Liver (tissue), 8 donors: ENCODE measurements at regions not wholly inside any gene's neighbourhood (a gene's known extent, or its start where the extent isn't known, plus 50 kb on each side); places are given as distances from the start of the nearest gene placed in this dataset.

Source experiments
- DNase-seq: peaks from one replicate; pipeline ENCODE4 v3.0.0-alpha.2; 2017; ENCODE audit warnings: low spot score
- H3K27ac ChIP-seq, 2 donors: one replicate each; pipeline ENCODE4 v1.7.0; 2013; ENCODE audit warnings: inconsistent platforms in 2 of 2, low read length in 2 of 2, control low read depth in 1 of 2, low read depth in 1 of 2, mild to moderate bottlenecking in 1 of 2
- H3K27me3 ChIP-seq, 4 donors: one replicate each; pipeline versions ENCODE4 v1.6.1 to v1.7.0; 2013; ENCODE audit warnings: low read length in 3 of 4, inconsistent platforms in 1 of 4, mild to moderate bottlenecking in 1 of 4, moderate library complexity in 1 of 4; ENCODE audit not compliant: control insufficient read depth in 4 of 4, insufficient read depth in 4 of 4
- H3K36me3 ChIP-seq, 4 donors: one replicate each; pipeline versions ENCODE4 v1.6.1 to v1.7.0; 2013; ENCODE audit warnings: low read length in 3 of 4, mild to moderate bottlenecking in 3 of 4, low read depth in 1 of 4, moderate library complexity in 1 of 4; ENCODE audit not compliant: control insufficient read depth in 4 of 4, insufficient read depth in 3 of 4
- H3K4me1 ChIP-seq, 4 donors: one replicate each; pipeline versions ENCODE4 v1.6.1 to v1.7.0; 2013; ENCODE audit warnings: low read length in 3 of 4, mild to moderate bottlenecking in 3 of 4, moderate library complexity in 1 of 4; ENCODE audit not compliant: control insufficient read depth in 4 of 4, insufficient read depth in 4 of 4
- H3K4me3 ChIP-seq, 3 donors: one replicate each; pipeline versions ENCODE4 v1.6.1 to v1.7.0; 2013; ENCODE audit warnings: low read length in 3 of 3, control low read depth in 1 of 3, low read depth in 1 of 3, mild to moderate bottlenecking in 1 of 3
- H3K9ac ChIP-seq, 2 donors: one replicate each; pipeline ENCODE4 v1.7.0; 2013; ENCODE audit warnings: low read length in 2 of 2, mild to moderate bottlenecking in 2 of 2, moderate library complexity in 2 of 2, control low read depth in 1 of 2, low read depth in 1 of 2
- H3K9me3 ChIP-seq, 4 donors: one replicate each; pipeline versions ENCODE4 v1.6.1 to v1.7.0; 2013; ENCODE audit warnings: low read length in 3 of 4; ENCODE audit not compliant: control insufficient read depth in 4 of 4
- EGR1 ChIP-seq, 2 donors: IDR thresholded peaks; 2 replicates each; pipeline ENCODE4 v1.6.1; 2016 to 2018; ENCODE audit warnings: antibody characterized with exemption in 2 of 2, low read depth in 2 of 2
- FOXA2 ChIP-seq: IDR thresholded peaks from 2 replicates; pipeline ENCODE4 v1.6.1; 2016; ENCODE audit warnings: antibody characterized with exemption
- GABPA ChIP-seq, 2 donors: IDR thresholded peaks in 1 of 2; conservative IDR thresholded peaks in 1 of 2; 2 replicates each; pipeline ENCODE4 v1.6.1; 2016; ENCODE audit warnings: antibody characterized with exemption in 2 of 2, mild to moderate bottlenecking in 1 of 2, moderate library complexity in 1 of 2
- HNF4A ChIP-seq, 2 donors: conservative IDR thresholded peaks; 2 replicates each; pipeline ENCODE4 v1.6.1; 2016; ENCODE audit warnings: antibody characterized with exemption in 2 of 2, mild to moderate bottlenecking in 2 of 2
- JUND ChIP-seq, 2 donors: IDR thresholded peaks; 2 replicates each; pipeline ENCODE4 v1.6.1; 2016; ENCODE audit warnings: antibody characterized with exemption in 2 of 2
- NR2F2 ChIP-seq: IDR thresholded peaks from 2 replicates; pipeline ENCODE4 v1.6.1; 2016; ENCODE audit warnings: antibody characterized with exemption
- RAD21 ChIP-seq, 2 donors: IDR thresholded peaks; 2 replicates each; pipeline ENCODE4 v1.6.1; 2016; ENCODE audit warnings: antibody characterized with exemption in 2 of 2, mild to moderate bottlenecking in 2 of 2
- RXRA ChIP-seq, 2 donors: IDR thresholded peaks; 2 replicates each; pipeline ENCODE4 v1.6.1; 2017 to 2018; ENCODE audit warnings: antibody characterized with exemption in 2 of 2, mild to moderate bottlenecking in 1 of 2
- SP1 ChIP-seq: IDR thresholded peaks from 2 replicates; pipeline ENCODE4 v1.6.1; 2018; ENCODE audit warnings: antibody characterized with exemption, mild to moderate bottlenecking
- TAF1 ChIP-seq: conservative IDR thresholded peaks from 2 replicates; pipeline ENCODE4 v1.6.1; 2016; ENCODE audit warnings: antibody characterized with exemption, mild to moderate bottlenecking
- YY1 ChIP-seq: IDR thresholded peaks from 2 replicates; pipeline ENCODE4 v1.6.1; 2016; ENCODE audit warnings: antibody characterized with exemption, mild to moderate bottlenecking
- WGBS: extraction: QIAGEN DNeasy Blood & Tissue Kit; methylation state at CpG from one replicate; pipeline ENCODE4 v1.1.7; 2013; 5-methylcytosine and 5-hydroxymethylcytosine counted together
- TF ChIP-seq, protein P1 (sequence below): fragments of 150-350 bp; IDR thresholded peaks from 2 replicates; pipeline ENCODE4 v1.5.1; 2017; ENCODE audit warnings: improper control_type of control experiment, low read depth, low read length; ENCODE audit not compliant: missing input control
- TF ChIP-seq, protein P2 (sequence below): IDR thresholded peaks from 2 replicates; pipeline ENCODE4 v1.6.1; 2016; ENCODE audit warnings: antibody characterized with exemption
- TF ChIP-seq, protein P3 (sequence below): IDR thresholded peaks from 2 replicates; pipeline ENCODE4 v1.6.1; 2016; ENCODE audit warnings: antibody characterized with exemption, mild to moderate bottlenecking
- TF ChIP-seq, protein P4 (sequence below): IDR thresholded peaks from 2 replicates; pipeline ENCODE4 v1.6.1; 2016; ENCODE audit warnings: antibody characterized with exemption
- TF ChIP-seq, protein P5 (sequence below): IDR thresholded peaks from 2 replicates; pipeline ENCODE4 v1.6.1; 2016; ENCODE audit warnings: antibody characterized with exemption
- donor health status: healthy.
- donor health status: healthy.
- donor health status: healthy.
- donor health status: healthy.
- donor health status: healthy.

DNA sequence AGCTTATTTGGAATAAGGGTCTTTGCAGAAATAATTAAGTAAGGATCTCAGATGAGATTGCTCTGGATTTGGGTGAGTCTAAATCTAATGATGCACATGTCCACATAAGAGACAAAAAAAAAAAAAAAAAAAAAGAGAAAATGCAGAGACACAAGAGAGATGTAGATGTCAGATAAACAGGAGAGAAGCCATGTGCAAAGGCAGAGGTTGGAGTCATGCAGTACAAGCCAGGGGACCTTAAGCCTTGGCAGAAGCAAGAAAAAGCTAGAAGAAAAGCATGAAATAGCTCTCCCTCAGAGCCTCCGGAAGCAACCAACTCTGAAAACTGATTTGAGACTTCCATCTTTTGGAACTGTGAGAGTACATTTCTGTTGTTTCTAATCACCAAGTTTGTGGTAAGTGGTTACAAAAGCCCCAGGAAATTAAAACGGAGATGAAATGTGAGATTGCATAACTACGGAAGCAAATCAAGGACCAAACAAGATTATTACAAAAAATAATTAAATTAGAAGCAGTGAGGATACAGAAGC, 1304.0 kb upstream of the SEL1L start:
- no peak overlapping the region for H3K9ac ChIP-seq
- no peaks in the 10 kb centered on the region for H3K9me3 ChIP-seq
- H3K4me3 ChIP-seq = no peak overlapping the region
- TF ChIP-seq NR2F2 (no peak), SP1 (no peak), YY1 (no peak), RAD21 (IDR thresholded peaks at IDR 0.05) (no peak), TAF1 (no peak), RXRA (IDR thresholded peaks at IDR 0.05) (no peak), GABPA (IDR thresholded peaks at IDR 0.05 in 1 of 2, conservative IDR thresholded peaks at IDR 0.05 in 1 of 2) (no peak)
- TF ChIP-seq, protein P1, sequence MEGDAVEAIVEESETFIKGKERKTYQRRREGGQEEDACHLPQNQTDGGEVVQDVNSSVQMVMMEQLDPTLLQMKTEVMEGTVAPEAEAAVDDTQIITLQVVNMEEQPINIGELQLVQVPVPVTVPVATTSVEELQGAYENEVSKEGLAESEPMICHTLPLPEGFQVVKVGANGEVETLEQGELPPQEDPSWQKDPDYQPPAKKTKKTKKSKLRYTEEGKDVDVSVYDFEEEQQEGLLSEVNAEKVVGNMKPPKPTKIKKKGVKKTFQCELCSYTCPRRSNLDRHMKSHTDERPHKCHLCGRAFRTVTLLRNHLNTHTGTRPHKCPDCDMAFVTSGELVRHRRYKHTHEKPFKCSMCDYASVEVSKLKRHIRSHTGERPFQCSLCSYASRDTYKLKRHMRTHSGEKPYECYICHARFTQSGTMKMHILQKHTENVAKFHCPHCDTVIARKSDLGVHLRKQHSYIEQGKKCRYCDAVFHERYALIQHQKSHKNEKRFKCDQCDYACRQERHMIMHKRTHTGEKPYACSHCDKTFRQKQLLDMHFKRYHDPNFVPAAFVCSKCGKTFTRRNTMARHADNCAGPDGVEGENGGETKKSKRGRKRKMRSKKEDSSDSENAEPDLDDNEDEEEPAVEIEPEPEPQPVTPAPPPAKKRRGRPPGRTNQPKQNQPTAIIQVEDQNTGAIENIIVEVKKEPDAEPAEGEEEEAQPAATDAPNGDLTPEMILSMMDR = no peak
- TF ChIP-seq, protein P2, sequence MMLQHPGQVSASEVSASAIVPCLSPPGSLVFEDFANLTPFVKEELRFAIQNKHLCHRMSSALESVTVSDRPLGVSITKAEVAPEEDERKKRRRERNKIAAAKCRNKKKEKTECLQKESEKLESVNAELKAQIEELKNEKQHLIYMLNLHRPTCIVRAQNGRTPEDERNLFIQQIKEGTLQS = no peak
- TF ChIP-seq, protein P3, sequence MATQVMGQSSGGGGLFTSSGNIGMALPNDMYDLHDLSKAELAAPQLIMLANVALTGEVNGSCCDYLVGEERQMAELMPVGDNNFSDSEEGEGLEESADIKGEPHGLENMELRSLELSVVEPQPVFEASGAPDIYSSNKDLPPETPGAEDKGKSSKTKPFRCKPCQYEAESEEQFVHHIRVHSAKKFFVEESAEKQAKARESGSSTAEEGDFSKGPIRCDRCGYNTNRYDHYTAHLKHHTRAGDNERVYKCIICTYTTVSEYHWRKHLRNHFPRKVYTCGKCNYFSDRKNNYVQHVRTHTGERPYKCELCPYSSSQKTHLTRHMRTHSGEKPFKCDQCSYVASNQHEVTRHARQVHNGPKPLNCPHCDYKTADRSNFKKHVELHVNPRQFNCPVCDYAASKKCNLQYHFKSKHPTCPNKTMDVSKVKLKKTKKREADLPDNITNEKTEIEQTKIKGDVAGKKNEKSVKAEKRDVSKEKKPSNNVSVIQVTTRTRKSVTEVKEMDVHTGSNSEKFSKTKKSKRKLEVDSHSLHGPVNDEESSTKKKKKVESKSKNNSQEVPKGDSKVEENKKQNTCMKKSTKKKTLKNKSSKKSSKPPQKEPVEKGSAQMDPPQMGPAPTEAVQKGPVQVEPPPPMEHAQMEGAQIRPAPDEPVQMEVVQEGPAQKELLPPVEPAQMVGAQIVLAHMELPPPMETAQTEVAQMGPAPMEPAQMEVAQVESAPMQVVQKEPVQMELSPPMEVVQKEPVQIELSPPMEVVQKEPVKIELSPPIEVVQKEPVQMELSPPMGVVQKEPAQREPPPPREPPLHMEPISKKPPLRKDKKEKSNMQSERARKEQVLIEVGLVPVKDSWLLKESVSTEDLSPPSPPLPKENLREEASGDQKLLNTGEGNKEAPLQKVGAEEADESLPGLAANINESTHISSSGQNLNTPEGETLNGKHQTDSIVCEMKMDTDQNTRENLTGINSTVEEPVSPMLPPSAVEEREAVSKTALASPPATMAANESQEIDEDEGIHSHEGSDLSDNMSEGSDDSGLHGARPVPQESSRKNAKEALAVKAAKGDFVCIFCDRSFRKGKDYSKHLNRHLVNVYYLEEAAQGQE = no peak
- TF ChIP-seq, protein P4, sequence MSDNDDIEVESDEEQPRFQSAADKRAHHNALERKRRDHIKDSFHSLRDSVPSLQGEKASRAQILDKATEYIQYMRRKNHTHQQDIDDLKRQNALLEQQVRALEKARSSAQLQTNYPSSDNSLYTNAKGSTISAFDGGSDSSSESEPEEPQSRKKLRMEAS = no peak
- no peaks in the 10 kb centered on the region for H3K27me3 ChIP-seq
- no peaks in the 10 kb centered on the region for H3K36me3 ChIP-seq
- 71% methylated on average over 3 of the region's 3 CpGs for WGBS
- no peak overlapping the region for H3K27ac ChIP-seq
- H3K4me1 ChIP-seq = no peaks in the 10 kb centered on the region
- DNase-seq = no peak

DNA sequence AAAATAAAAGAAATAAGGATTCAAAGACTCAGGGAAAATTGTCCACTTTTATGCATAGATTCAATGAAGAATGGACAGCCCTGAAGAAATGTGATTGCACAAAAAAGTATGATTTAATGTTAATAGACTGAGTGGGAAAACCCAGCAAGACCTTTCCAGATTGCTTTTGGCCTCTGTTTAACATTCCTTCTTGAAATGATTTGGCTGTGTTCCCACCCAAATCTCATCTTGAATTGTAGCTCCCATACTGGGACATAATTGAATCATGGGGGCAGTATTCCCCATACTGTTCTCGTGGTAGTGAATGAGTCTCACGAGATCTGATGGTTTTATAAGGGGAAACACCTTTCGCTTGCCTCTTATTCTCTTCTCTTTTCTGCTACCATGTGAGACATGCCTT, 1316.9 kb upstream of the SEL1L start:
- Histone ChIP-seq H3K9me3 (no peaks in the 10 kb centered on the region), H3K27me3 (no peaks in the 10 kb centered on the region), H3K4me3 (no peak overlapping the region), H3K36me3 (no peaks in the 10 kb centered on the region), H3K9ac (no peak overlapping the region), H3K4me1 (no peaks in the 10 kb centered on the region), H3K27ac (no peak overlapping the region)
- no peak for DNase-seq
- 74% methylated on average over 3 of the region's 3 CpGs for WGBS
- TF ChIP-seq NR2F2 (no peak), RXRA (IDR thresholded peaks at IDR 0.05) (no peak), GABPA (IDR thresholded peaks at IDR 0.05 in 1 of 2, conservative IDR thresholded peaks at IDR 0.05 in 1 of 2) (no peak), HNF4A (conservative IDR thresholded peaks at IDR 0.05) (no peak), JUND (IDR thresholded peaks at IDR 0.05) (no peak), TAF1 (no peak), YY1 (no peak), SP1 (no peak), EGR1 (IDR thresholded peaks at IDR 0.05; ENCODE audit: low read depth in 2 of 2) (no peak), FOXA2 (no peak), RAD21 (IDR thresholded peaks at IDR 0.05) (no peak)
- TF ChIP-seq, protein P4 = no peak
- TF ChIP-seq, protein P5, sequence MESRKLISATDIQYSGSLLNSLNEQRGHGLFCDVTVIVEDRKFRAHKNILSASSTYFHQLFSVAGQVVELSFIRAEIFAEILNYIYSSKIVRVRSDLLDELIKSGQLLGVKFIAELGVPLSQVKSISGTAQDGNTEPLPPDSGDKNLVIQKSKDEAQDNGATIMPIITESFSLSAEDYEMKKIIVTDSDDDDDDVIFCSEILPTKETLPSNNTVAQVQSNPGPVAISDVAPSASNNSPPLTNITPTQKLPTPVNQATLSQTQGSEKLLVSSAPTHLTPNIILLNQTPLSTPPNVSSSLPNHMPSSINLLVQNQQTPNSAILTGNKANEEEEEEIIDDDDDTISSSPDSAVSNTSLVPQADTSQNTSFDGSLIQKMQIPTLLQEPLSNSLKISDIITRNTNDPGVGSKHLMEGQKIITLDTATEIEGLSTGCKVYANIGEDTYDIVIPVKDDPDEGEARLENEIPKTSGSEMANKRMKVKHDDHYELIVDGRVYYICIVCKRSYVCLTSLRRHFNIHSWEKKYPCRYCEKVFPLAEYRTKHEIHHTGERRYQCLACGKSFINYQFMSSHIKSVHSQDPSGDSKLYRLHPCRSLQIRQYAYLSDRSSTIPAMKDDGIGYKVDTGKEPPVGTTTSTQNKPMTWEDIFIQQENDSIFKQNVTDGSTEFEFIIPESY = no peak
- TF ChIP-seq, protein P3 = no peak
- TF ChIP-seq, protein P1 = no peak
